Panc1 (cell line): ENCODE measurements at regions not wholly inside any gene's neighbourhood (a gene's known extent, or its start where the extent isn't known, plus 50 kb on each side); places are given as distances from the start of the nearest gene placed in this dataset.

Experiments used
- ATAC-seq: fragments of 200-7000 bp; cut with Tn5 transposase; 2 replicates; pipeline ENCODE4 v1.9.1; 2020; ENCODE audit warnings: mild to moderate bottlenecking, moderate library complexity
- BruUV-seq: library from RNA; stranded (reverse); fragments of 400-500 nt; replicated peaks from 2 replicates; lab custom pipeline; 2021; lab: Mats Ljungman, UMichigan
- CTCF ChIA-PET: fragments of 300-600 bp; sonication (Branson Sonifier 250); formaldehyde crosslinking; loops from one replicate; lab custom pipeline; 2022; ENCODE audit warnings: antibody characterized with exemption; lab: Charles Lee
- POLR2A ChIA-PET: fragments of 300-600 bp; sonication (Branson Sonifier 250); formaldehyde crosslinking; loops from one replicate; lab custom pipeline; 2022; ENCODE audit warnings: antibody characterized with exemption; lab: Charles Lee
- DNase-seq: peaks from one replicate; pipeline ENCODE4 v3.0.0-alpha.2; 2010; ENCODE audit warnings: low read depth, low spot score
- H3K27ac ChIP-seq: 2 replicates; pipeline ENCODE4 v1.5.1; 2011; ENCODE audit warnings: mild to moderate bottlenecking, low read length, inconsistent platforms
- H3K27me3 ChIP-seq: fragments of 200-500 bp; sonication (Bioruptor generic); 2 replicates; pipeline ENCODE4 v1.6.0; 2014; ENCODE audit warnings: low read length, inconsistent platforms; ENCODE audit not compliant: control insufficient read depth, insufficient read depth
- H3K36me3 ChIP-seq: fragments of 200-500 bp; sonication (Bioruptor generic); 2 replicates; pipeline ENCODE4 v1.5.1; 2014; ENCODE audit warnings: inconsistent platforms, mild to moderate bottlenecking, low read length, moderate library complexity; ENCODE audit not compliant: control insufficient read depth, insufficient read depth
- H3K4me1 ChIP-seq: 2 replicates; pipeline ENCODE4 v1.5.1; 2011; ENCODE audit warnings: inconsistent platforms, mild to moderate bottlenecking, low read length, moderate library complexity; ENCODE audit not compliant: control insufficient read depth, insufficient read depth
- H3K4me3 ChIP-seq, 2 experiments: 2 replicates each; pipeline ENCODE4 v1.5.1; 2011 to 2012; ENCODE audit warnings: low read depth in 2 of 2, low read length in 2 of 2, mild to moderate bottlenecking in 2 of 2, inconsistent platforms in 1 of 2, moderate library complexity in 1 of 2
- H3K9me3 ChIP-seq: fragments of 200-500 bp; sonication (Bioruptor generic); 2 replicates; pipeline ENCODE4 v1.5.1; 2014; ENCODE audit warnings: low read depth, mild to moderate bottlenecking, inconsistent platforms, low read length, moderate library complexity; ENCODE audit not compliant: control insufficient read depth, insufficient read depth
- CTCF ChIP-seq: fragments of 450-650 bp; IDR thresholded peaks from 2 replicates; pipeline ENCODE4 v1.5.1; 2017; ENCODE audit warnings: mild to moderate bottlenecking
- POLR2AphosphoS5 ChIP-seq: IDR thresholded peaks from 2 replicates; pipeline ENCODE4 v1.6.1; 2012; ENCODE audit warnings: mild to moderate bottlenecking, low read depth, low read length, moderate library complexity
- SIN3A ChIP-seq: IDR thresholded peaks from 2 replicates; pipeline ENCODE4 v1.6.1; 2012; ENCODE audit warnings: low read depth, mild to moderate bottlenecking, low read length, moderate library complexity, borderline replicate concordance; ENCODE audit not compliant: insufficient read depth
- TCF7L2 ChIP-seq: IDR thresholded peaks from 2 replicates; pipeline ENCODE4 v1.6.1; 2011; ENCODE audit warnings: mild to moderate bottlenecking, low read depth, low read length, inconsistent platforms
- in situ Hi-C: cut with HindIII; loops from 2 replicates; pipeline ENCODE4 v1.10.0; 2016; ENCODE audit warnings: low sequenced_read_pairs, low pct_unique_long_range_greater_than_20kb
- intact Hi-C: fragments of 100-400 bp; cut with micrococcal nuclease; formaldehyde crosslinking; loops from one replicate; pipeline ENCODE4 v1.10.0; 2022; ENCODE audit not compliant: unreplicated experiment
- TF ChIP-seq, protein P1 (sequence below), 2 experiments: IDR thresholded peaks; 2 replicates each; pipeline ENCODE4 v1.6.1; 2011 to 2012; ENCODE audit warnings: low read depth in 2 of 2, control low read depth in 1 of 2, low read length in 1 of 2, mild to moderate bottlenecking in 1 of 2, moderate library complexity in 1 of 2; ENCODE audit not compliant: insufficient read depth in 1 of 2

DNA sequence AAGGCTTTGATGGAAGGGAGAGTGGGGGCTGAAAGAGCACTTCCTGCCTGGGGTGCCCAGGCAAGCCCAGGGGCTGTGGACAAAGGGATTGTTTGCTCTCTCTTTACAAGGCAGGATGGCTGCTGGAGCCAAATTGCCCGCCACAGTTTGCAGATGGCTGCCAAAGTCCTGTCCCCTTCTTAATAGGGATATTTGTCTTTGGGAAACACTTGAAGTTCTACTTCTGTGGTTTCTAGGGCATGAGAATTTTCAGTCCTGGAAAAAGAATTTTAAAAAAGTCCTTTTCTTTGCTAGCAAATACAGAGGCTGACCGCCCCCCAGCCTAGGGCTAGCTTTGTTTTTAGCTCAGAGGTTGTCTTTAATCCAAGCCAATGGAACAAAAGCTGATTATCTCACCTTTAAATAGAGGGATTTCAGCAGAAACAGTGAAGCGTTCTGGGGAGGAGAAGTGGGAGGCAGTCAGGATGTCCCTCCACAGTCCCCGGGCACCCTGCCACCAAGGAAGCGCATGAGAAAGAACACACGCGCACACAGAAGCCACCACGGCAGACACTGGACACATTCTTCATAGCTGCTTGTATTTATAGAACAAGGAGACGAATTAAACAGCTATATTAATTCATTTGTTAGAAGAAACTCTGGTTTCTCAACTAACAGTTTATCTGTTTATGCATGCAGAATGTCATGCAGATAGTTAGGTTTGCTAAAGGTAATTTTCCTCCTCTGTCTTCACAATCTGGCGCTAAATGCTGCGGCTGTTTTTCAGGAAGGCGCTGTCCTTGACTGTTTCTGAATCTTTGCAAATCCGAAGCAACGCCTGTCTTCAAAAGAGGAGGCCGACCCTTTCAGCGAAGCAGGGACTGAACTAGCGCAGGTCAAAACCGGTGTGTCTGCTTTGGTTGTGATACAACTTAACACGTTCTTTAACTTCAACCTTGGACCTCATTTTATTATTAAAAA is 736.9 kb downstream of the QKI start:
- Histone ChIP-seq H3K4me3 (no peak overlapping the region), H3K27ac (no peak overlapping the region), H3K9me3 (no peaks in the 10 kb centered on the region), H3K4me1 (no peaks in the 10 kb centered on the region), H3K36me3 (no peaks in the 10 kb centered on the region), H3K27me3 (no peaks in the 10 kb centered on the region)
- TF ChIP-seq SIN3A (no peak), TCF7L2 (no peak), CTCF (no peak), POLR2AphosphoS5 (no peak)
- TF ChIP-seq, protein P1, sequence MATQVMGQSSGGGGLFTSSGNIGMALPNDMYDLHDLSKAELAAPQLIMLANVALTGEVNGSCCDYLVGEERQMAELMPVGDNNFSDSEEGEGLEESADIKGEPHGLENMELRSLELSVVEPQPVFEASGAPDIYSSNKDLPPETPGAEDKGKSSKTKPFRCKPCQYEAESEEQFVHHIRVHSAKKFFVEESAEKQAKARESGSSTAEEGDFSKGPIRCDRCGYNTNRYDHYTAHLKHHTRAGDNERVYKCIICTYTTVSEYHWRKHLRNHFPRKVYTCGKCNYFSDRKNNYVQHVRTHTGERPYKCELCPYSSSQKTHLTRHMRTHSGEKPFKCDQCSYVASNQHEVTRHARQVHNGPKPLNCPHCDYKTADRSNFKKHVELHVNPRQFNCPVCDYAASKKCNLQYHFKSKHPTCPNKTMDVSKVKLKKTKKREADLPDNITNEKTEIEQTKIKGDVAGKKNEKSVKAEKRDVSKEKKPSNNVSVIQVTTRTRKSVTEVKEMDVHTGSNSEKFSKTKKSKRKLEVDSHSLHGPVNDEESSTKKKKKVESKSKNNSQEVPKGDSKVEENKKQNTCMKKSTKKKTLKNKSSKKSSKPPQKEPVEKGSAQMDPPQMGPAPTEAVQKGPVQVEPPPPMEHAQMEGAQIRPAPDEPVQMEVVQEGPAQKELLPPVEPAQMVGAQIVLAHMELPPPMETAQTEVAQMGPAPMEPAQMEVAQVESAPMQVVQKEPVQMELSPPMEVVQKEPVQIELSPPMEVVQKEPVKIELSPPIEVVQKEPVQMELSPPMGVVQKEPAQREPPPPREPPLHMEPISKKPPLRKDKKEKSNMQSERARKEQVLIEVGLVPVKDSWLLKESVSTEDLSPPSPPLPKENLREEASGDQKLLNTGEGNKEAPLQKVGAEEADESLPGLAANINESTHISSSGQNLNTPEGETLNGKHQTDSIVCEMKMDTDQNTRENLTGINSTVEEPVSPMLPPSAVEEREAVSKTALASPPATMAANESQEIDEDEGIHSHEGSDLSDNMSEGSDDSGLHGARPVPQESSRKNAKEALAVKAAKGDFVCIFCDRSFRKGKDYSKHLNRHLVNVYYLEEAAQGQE (IDR thresholded peaks at IDR 0.05; ENCODE audit: insufficient read depth in 1 of 2, low read depth in 2 of 2, low read length in 1 of 2) = no peak
- ChIA-PET POLR2A (no interaction called here), CTCF (no interaction called here)
- DNase-seq = no peak
- BruUV-seq = no TSS peak
- no peak for ATAC-seq
- intact Hi-C loops = no loop called here
- in situ Hi-C loops = no loop called here

DNA sequence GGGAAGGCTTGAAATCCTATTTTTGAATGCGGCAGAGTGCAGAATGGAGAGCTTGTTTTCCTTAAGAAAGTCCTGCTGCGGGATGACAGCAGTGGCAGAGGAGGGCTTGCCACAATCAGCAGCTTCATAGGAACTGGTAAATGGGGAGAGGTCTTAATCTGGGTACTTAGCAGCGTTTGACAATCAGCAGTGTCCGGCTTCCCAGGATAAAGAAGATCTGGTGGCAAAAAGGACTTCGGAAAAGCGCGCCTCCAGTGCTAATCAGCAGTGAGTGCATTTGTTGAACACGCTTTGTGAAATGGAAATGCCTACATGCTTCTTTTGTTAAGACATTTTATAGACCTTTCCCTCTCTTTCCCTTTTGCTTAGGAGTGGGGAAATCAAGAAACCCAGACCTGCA is 735.7 kb downstream of the QKI start:
- no peak for ATAC-seq
- no TSS peak for BruUV-seq
- no peaks in the 10 kb centered on the region for H3K4me1 ChIP-seq

More for the DNA sequence above, 735.7 kb downstream of the QKI start:
- in situ Hi-C loops (no loop called here), intact Hi-C loops (no loop called here)
- Histone ChIP-seq H3K27me3 (no peaks in the 10 kb centered on the region), H3K4me3 (no peak overlapping the region), H3K27ac (no peak overlapping the region), H3K9me3 (no peaks in the 10 kb centered on the region), H3K36me3 (no peaks in the 10 kb centered on the region)
- ChIA-PET POLR2A (no interaction called here), CTCF (no interaction called here)
- DNase-seq = no peak
- TF ChIP-seq CTCF (no peak), TCF7L2 (no peak), SIN3A (no peak), POLR2AphosphoS5 (no peak)
- TF ChIP-seq, protein P1 (IDR thresholded peaks at IDR 0.05; ENCODE audit: insufficient read depth in 1 of 2, low read depth in 2 of 2, low read length in 1 of 2) = no peak
